GM06990 (cell line): ENCODE measurements at regions not wholly inside any gene's neighbourhood (a gene's known extent, or its start where the extent isn't known, plus 50 kb on each side); places are given as distances from the start of the nearest gene placed in this dataset.

Source experiments
- DNase-seq: peaks from one replicate; pipeline ENCODE4 v3.0.0-alpha.2; 2011; ENCODE audit not compliant: insufficient read length; ENCODE audit errors: extremely low read depth
- H3K27me3 ChIP-seq: replicated peaks from 2 replicates; pipeline ENCODE4 v1.6.0; 2011; ENCODE audit warnings: low read length; ENCODE audit not compliant: control insufficient read depth, insufficient read depth
- H3K36me3 ChIP-seq: 2 replicates; pipeline ENCODE4 v1.5.1; 2011; ENCODE audit warnings: low read length; ENCODE audit not compliant: control insufficient read depth, insufficient read depth
- H3K4me3 ChIP-seq: replicated peaks from 2 replicates; pipeline ENCODE4 v1.5.1; 2011; ENCODE audit warnings: low read depth, mild to moderate bottlenecking, control low read depth, low read length
- CTCF ChIP-seq: IDR thresholded peaks from 2 replicates; pipeline ENCODE4 v1.5.1; 2011; ENCODE audit warnings: low read length, control low read depth, mild to moderate bottlenecking, inconsistent platforms; ENCODE audit not compliant: insufficient read depth, poor library complexity, severe bottlenecking

GRCh38 chr2:12334412-12334966, 382.2 kb upstream of the TRIB2 start:
- H3K27me3 ChIP-seq, result no peaks in the 10 kb centered on the region
- DNase-seq, result no peak
- no peak for TF ChIP-seq CTCF
- H3K36me3 ChIP-seq, result no peaks in the 10 kb centered on the region
- no peak overlapping the region for H3K4me3 ChIP-seq

GRCh38 chr2:12335131-12335530, 381.6 kb upstream of the TRIB2 start:
- Histone ChIP-seq H3K4me3 (no peak overlapping the region), H3K36me3 (no peaks in the 10 kb centered on the region), H3K27me3 (no peaks in the 10 kb centered on the region)
- TF ChIP-seq CTCF, result no peak
- no peak for DNase-seq

GRCh38 chr2:12335995-12336394, 380.7 kb upstream of the TRIB2 start:
- H3K36me3 ChIP-seq, result no peaks in the 10 kb centered on the region
- TF ChIP-seq CTCF, result no peak
- no peak overlapping the region for H3K4me3 ChIP-seq
- DNase-seq, result no peak
- H3K27me3 ChIP-seq, result no peaks in the 10 kb centered on the region

- H3K36me3 ChIP-seq, result no peaks in the 10 kb centered on the region
- DNase-seq, result no peak
- no peak overlapping the region for H3K4me3 ChIP-seq
- H3K27me3 ChIP-seq, result no peaks in the 10 kb centered on the region
- no peak for TF ChIP-seq CTCF
Observed at GRCh38 chr2:12338946-12339697, 377.6 kb upstream of the TRIB2 start.

GRCh38 chr2:12340164-12340563, 376.6 kb upstream of the TRIB2 start:
- DNase-seq, result no peak
- Histone ChIP-seq H3K27me3 (no peaks in the 10 kb centered on the region), H3K4me3 (no peak overlapping the region), H3K36me3 (no peaks in the 10 kb centered on the region)
- no peak for TF ChIP-seq CTCF
